ENCODE measurements at regions not wholly inside any gene's neighbourhood (a gene's known extent, or its start where the extent isn't known, plus 50 kb on each side); places are given as distances from the start of the nearest gene placed in this dataset.

GRCh38 chr15:91716536-91716935 lies 137.0 kb upstream of the SLCO3A1 start:
- Histone ChIP-seq H3K79me2 (no peaks in the 10 kb centered on the region), H3K27ac (no peak overlapping the region), H3K4me2 (no peak overlapping the region), H3K36me3 (replicated peaks; ENCODE audit: insufficient read depth, low read depth) (no peaks in the 10 kb centered on the region), H3K27me3 (peaks cover 29% of the 10 kb centered on the region), H3K4me3 (no peak overlapping the region), H3K9me3 (ENCODE audit: low read depth) (no peaks in the 10 kb centered on the region), H3K4me1 (ENCODE audit: insufficient read depth) (no peaks in the 10 kb centered on the region), H4K20me1 (ENCODE audit: insufficient read depth, poor library complexity, severe bottlenecking) (no peaks in the 10 kb centered on the region), H3K9me2 (replicated peaks; ENCODE audit: insufficient read depth) (no peaks in the 10 kb centered on the region), H2AFZ (no peak overlapping the region)
- no peak for DNase-seq (ENCODE audit: low spot score)
- no peak for TF ChIP-seq EZH2phosphoT487 (IDR thresholded peaks at IDR 0.05; ENCODE audit: low read depth, severe bottlenecking, unreplicated experiment)
- TF ChIP-seq EZH2 (IDR thresholded peaks at IDR 0.05; ENCODE audit: borderline replicate concordance), result no peak
- no peak for TF ChIP-seq CTCF (IDR thresholded peaks at IDR 0.05; ENCODE audit: poor library complexity)
- 61% methylated on average over 3 of the region's 3 CpGs for WGBS (ENCODE audit: low lambda C conversion rate, missing lambda C conversion rate)

DNA sequence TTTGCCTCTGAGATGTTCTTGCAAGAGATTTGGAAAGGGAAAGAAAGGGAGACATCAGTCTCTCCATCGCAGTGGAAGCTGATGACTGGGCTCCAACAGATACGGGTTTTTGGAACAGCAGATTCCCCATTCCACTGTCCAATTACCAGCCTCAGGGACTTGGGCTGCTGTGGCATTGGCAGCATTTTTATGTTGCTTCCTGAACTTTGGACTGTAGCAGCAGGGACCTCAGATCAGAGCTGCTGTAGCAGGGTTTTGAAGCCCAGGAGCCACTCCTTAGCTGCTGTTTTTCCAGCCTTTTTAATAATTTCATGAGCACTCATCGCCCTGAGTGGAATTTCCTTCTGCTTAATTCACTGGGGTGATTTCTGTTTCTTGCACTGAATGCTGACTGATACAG lies 135.7 kb upstream of the SLCO3A1 start:
- TF ChIP-seq EZH2 (IDR thresholded peaks at IDR 0.05; ENCODE audit: borderline replicate concordance) (no peak), CTCF (IDR thresholded peaks at IDR 0.05; ENCODE audit: poor library complexity) (no peak), EZH2phosphoT487 (IDR thresholded peaks at IDR 0.05; ENCODE audit: low read depth, severe bottlenecking, unreplicated experiment) (no peak)
- H3K4me1 ChIP-seq (ENCODE audit: insufficient read depth), result no peaks in the 10 kb centered on the region
- no peaks in the 10 kb centered on the region for H3K36me3 ChIP-seq (replicated peaks; ENCODE audit: insufficient read depth, low read depth)
- no peak overlapping the region for H3K4me3 ChIP-seq
- H3K27me3 ChIP-seq, result peaks cover 29% of the 10 kb centered on the region
- no peak overlapping the region for H3K4me2 ChIP-seq
- no peak for DNase-seq (ENCODE audit: low spot score)
- no peaks in the 10 kb centered on the region for H4K20me1 ChIP-seq (ENCODE audit: insufficient read depth, poor library complexity, severe bottlenecking)
- 87% methylated on average over 3 of the region's 3 CpGs for WGBS (ENCODE audit: low lambda C conversion rate, missing lambda C conversion rate)
- H3K27ac ChIP-seq, result no peak overlapping the region
- no peaks in the 10 kb centered on the region for H3K79me2 ChIP-seq
- H2AFZ ChIP-seq, result no peak overlapping the region
- H3K9me2 ChIP-seq (replicated peaks; ENCODE audit: insufficient read depth), result no peaks in the 10 kb centered on the region
- H3K9me3 ChIP-seq (ENCODE audit: low read depth), result no peaks in the 10 kb centered on the region

GRCh38 chr15:91723959-91724358 lies 129.5 kb upstream of the SLCO3A1 start:
- Histone ChIP-seq H3K27ac (no peak overlapping the region), H3K9me3 (ENCODE audit: low read depth) (no peaks in the 10 kb centered on the region), H2AFZ (no peak overlapping the region), H3K4me1 (ENCODE audit: insufficient read depth) (no peaks in the 10 kb centered on the region), H3K4me2 (no peak overlapping the region), H3K79me2 (no peaks in the 10 kb centered on the region), H4K20me1 (ENCODE audit: insufficient read depth, poor library complexity, severe bottlenecking) (no peaks in the 10 kb centered on the region), H3K36me3 (replicated peaks; ENCODE audit: insufficient read depth, low read depth) (no peaks in the 10 kb centered on the region), H3K27me3 (no peaks in the 10 kb centered on the region), H3K9me2 (replicated peaks; ENCODE audit: insufficient read depth) (no peaks in the 10 kb centered on the region), H3K4me3 (no peak overlapping the region)
- no peak for TF ChIP-seq CTCF (IDR thresholded peaks at IDR 0.05; ENCODE audit: poor library complexity)
- TF ChIP-seq EZH2 (IDR thresholded peaks at IDR 0.05; ENCODE audit: borderline replicate concordance), result no peak
- no peak for TF ChIP-seq EZH2phosphoT487 (IDR thresholded peaks at IDR 0.05; ENCODE audit: low read depth, severe bottlenecking, unreplicated experiment)
- WGBS (ENCODE audit: low lambda C conversion rate, missing lambda C conversion rate), result 88% methylated on average over 6 of the region's 6 CpGs
- DNase-seq (ENCODE audit: low spot score), result no peak

DNA sequence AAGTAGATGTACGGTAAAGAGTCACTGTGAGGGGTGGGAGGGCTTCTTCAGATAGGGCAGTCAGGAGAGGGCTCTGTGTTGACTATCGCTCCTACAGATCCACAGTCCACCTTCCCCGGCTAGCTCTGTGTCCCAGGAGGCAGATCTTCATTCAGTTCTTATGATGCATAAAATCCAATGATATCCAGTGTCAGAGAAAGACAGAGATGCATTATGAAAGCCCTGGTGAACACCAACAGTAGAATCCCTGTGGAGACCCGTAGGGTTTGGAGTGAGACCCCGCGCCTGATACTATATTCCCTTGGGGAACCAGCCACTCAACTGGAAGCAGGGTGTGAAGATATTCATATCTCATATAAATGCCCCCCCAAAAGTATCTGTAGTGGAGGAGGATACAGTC lies 119.8 kb upstream of the SLCO3A1 start:
- Histone ChIP-seq H3K9me2 (replicated peaks; ENCODE audit: insufficient read depth) (no peaks in the 10 kb centered on the region), H3K4me2 (no peak overlapping the region), H3K36me3 (replicated peaks; ENCODE audit: insufficient read depth, low read depth) (no peaks in the 10 kb centered on the region), H3K4me1 (ENCODE audit: insufficient read depth) (no peaks in the 10 kb centered on the region), H3K27ac (no peak overlapping the region), H3K79me2 (no peaks in the 10 kb centered on the region), H2AFZ (no peak overlapping the region), H4K20me1 (ENCODE audit: insufficient read depth, poor library complexity, severe bottlenecking) (no peaks in the 10 kb centered on the region), H3K4me3 (no peak overlapping the region), H3K27me3 (no peaks in the 10 kb centered on the region), H3K9me3 (ENCODE audit: low read depth) (no peaks in the 10 kb centered on the region)
- TF ChIP-seq CTCF (IDR thresholded peaks at IDR 0.05; ENCODE audit: poor library complexity) (no peak), EZH2phosphoT487 (IDR thresholded peaks at IDR 0.05; ENCODE audit: low read depth, severe bottlenecking, unreplicated experiment) (no peak), EZH2 (IDR thresholded peaks at IDR 0.05; ENCODE audit: borderline replicate concordance) (no peak)
- 89% methylated on average over 6 of the region's 6 CpGs for WGBS (ENCODE audit: low lambda C conversion rate, missing lambda C conversion rate)
- DNase-seq (ENCODE audit: low spot score), result no peak

Measured in hepatocyte (in vitro differentiated cells).